ENCODE measurements at regions not wholly inside any gene's neighbourhood (a gene's known extent, or its start where the extent isn't known, plus 50 kb on each side); places are given as distances from the start of the nearest gene placed in this dataset.
"Not testable (repeated sequence)": the region's sequence is repeated elsewhere in the genome, so short reads cannot be mapped to it uniquely, and the experiment has no call there.

DNA sequence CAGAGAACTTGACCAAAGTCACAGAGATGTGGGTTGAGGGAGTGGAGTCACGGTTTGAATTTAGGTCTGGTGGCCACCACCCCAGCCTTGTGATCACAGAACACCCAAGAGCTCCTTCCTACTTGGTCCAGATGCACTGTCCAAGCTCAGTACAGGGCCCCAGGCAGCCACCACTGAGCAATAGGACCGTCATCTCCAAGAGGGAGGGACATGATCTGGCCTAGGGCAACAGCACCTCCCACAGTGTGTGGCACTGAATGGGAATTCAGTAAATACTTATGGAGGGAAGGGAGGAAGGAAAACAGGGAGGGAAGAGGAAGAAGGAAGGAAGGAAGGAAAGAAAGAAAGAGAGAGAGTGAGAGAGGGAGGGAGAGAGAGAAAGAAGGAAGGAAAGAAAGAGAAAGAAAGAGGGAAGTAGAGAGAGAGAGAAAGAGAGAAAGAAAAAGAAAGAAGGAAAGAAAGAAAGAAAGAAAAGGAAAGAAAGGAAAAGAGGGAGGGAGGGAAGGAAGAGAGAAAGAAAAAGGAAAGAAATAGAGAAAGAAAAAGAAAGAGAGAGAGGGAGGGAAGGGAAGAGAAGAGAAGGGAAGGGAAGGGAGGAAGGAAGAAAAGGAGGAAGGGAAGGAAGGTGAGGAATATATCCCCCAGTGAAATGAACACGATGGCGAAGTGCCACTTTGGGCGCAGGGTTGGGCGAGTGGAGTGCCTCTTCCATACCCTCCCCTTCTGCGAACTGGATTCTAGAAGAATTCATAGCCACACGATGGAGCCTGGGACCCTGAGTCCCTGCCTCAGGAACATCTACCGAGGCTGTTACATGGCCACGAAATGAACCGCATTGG, 243.7 kb downstream of the TFAP2C start:
- DNase-seq (ENCODE audit: low read depth) = no peak

DNA sequence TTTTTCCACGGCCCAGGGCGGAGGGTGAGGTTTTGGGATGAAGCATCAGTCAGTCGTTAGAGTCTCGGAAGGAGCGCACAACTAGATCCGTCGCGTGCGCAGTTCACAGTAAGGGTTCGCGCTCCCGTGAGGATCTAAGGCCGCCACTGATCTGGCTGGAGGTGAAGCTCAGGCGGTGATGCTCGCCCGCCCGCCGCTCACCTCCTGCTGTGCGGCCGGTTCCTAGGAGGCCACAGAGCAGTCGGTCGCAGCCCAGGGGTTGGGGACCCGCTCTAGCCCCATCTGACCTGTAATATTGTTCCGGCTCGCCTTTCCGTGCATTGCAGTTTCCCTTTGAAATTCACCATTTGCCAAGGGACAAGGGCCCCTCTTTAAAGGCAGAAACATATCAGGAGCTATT, 244.7 kb downstream of the TFAP2C start:
- DNase-seq (ENCODE audit: low read depth) = no peak

DNA sequence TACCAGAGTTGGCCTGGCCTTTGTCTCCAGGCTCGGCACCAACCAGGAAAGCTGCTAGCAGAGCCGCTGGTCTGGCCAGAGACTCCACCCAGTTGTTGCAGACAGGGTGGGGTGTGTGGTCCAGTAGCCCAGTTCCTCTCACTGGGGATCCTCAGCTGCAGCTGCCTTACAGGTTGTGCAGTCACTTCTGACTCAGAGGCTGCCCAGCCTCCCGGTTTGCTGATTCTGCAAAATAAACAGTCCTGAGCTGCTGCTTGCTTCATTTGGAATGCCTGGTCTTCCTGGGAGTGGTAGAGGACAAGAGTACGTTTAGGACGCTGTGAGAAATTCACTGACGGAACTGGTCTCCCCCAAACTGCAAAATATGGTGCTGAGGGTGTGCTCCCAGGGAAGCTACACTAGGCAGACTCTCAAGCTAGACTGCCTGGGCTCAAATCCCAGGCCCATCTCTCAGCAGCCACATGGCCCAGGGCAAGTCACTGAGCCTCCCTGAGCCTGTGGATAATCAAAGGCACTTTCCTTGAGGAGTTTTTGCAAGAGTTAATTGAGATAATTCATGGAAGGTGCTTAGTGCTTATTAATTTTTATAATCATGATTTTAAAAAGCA, 246.1 kb downstream of the TFAP2C start:
- peak; percentile 74 for DNase-seq (ENCODE audit: low read depth)

DNA sequence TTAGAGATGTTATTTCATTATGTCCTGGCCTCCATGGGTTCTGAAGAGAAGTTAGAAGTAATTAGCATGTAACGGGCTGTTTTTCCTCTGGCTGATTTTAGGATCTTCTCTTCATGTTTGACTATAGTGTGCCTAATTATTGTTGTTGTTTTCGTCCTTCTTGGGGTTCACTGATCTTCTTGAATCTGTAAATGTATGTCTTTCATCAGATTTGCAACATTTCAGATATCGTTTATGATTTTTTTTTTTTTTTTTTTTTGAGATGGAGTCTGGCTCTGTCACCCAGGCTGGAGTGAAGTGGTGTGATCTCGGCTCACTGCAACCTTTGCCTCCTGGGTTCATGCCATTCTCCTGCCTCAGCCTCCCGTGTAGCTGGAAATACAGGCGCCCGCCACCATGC, 246.7 kb downstream of the TFAP2C start:
- DNase-seq (ENCODE audit: low read depth) = no peak

DNA sequence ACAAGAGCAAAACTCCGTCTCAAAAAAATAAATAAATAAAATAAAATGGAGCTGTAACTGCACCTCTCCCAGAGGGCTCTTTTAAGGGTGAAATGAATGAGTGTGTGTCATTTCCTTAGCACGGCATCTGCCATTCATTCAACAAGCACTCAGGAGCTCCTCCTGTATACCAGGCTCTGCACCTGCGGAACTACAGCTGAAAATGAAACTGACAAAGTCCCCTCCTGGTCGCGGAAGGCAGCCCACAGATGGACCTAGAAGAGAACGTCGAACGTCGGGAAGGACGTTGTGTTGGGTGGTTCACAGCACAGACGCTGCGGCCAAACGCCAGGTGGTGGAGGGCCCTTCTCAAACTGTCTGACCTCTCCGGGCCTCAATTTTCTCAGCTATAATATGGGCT, 256.4 kb downstream of the TFAP2C start:
- no peak for DNase-seq (ENCODE audit: low read depth)

DNA sequence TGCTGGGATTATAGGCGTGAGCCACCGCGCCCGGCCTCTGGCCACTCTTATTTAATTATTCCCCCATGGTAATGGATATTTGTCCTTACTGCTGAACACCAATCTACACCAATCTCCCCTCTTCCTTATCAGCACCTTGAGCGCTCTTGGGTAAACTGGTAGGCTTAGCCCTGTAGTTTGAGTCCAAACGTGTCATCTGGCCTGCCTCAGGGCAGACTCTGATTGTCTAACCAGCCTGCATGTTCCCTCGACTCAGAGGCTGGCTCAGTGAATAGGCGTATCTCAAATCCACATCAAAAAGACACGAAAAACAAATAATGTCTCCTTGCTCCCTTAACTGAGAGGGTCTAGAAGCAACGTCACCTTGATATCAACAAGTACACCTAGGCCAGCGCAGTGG, 260.9 kb downstream of the TFAP2C start:
- no peak for DNase-seq (ENCODE audit: low read depth)

DNA sequence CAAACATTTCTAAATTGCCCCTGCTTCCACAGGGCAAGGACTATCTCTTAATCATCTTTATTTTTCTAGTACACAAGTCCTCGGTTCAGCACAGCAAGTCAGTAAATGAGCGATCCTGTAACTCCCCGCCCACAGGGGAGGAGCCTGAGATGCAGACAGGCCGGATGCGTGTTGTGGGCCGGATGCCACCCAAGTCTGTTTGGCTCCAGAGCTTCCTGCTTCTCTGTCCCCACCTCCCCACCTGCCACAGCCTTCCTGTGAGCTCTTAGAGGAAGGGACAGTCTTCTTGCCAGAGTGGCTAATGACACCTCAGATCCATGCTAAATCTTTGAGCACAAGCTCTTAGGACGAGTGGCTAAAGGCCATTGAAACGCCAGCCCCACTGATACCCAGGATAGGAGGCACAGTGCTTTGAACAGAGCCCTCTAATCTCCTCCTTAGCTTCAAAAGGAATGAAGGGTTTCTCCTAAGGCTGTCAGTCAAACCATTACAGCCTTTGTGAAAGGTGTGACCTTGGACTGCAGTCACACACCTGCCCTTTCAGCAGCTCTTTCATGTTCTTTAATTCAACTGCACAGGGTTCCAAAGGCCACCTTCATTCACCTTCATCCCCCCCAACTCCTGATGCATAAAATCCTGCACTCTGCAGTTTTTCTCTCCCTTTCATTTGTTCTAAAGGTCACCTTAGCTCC, 264.3 kb downstream of the TFAP2C start:
- DNase-seq (ENCODE audit: low read depth) = no peak

DNA sequence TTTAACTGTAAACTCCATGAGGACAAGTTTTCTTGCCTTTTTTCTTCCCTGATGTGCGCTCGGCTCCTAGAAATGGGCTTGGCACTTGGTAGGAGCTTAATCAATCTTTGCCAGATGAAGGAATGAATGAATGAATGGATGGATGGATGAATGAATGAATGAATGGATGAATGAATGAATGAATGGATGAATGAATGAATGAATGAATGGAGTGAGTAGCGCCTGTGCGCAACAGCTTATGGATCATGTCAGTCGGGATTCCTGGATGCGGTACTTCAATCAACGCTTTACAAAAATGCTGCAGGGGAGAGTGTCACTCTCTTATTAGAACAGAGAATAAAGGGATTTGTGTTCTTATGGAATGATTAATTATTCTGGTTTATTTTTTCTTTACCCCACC, 267.3 kb downstream of the TFAP2C start:
- DNase-seq (ENCODE audit: low read depth) = no peak

DNA sequence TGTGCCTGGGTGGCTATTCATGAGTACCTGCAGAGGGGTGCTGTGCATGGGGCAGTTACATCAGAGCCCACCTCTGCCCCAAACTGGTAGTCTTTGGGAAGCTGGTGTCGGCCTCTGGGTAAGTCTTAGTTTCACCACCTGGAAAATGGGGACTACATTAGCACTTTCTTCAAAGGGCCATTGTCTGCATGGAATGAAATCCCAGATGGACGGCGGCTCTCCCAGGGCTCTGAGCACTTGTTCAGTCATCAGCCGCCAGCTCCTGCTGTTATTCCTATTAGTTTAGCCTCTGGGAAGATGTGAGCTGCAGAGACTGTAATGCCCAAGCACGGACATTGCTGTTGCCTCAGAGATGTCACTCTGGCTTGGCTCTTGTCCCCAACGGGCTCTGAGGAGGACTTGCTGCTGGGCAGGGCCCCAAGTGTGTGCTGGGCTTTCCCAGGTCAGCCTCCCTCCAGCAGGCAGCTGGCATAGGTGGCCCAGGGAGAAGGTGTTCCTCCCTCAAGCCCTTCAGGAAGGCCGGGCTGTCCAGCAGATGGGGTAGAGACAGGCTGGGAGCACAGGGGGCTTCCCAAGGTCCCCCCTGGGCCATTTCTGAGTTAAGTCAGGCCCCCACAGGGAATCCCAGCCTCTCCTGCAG, 268.3 kb downstream of the TFAP2C start:
- no peak for DNase-seq (ENCODE audit: low read depth)

DNA sequence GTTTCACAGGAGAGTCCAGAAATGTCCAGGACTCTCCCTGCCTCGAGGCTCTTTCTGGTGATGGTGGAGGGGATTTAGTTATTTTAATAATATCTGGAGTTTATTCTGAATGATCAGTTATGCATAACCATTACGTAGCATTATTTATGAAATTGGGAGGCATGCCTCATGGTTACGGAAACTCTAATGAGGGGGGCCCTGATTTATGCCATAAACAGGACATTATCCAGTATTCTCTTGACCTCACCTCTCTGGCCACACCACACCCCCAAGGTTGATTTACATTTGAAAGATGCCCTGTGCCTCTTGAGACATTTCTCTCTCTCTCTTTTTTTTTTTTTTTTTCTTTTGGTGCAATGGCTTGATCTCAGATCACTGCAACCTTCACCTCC, 268.8 kb downstream of the TFAP2C start:
- DNase-seq (ENCODE audit: low read depth) = no peak

DNA sequence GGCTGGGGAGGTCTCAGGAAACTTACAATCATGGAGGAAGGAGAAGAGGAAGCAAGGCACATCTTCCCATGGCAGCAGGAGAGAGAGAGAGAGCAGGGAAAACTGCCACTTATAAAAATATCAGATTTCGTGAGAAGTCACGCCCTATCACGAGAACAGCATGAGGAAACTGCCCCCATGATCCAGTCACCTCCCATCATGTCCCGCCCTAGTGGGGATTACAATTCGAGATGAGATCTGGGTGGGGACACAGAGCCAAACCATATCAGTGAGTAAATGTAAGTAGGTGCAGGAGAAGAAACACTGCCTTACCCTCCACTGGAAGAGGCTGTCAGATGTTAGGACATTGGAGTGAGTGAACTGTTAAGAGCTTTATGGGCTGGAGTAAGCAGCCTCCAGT, 270.4 kb downstream of the TFAP2C start:
- no peak for DNase-seq (ENCODE audit: low read depth)

DNA sequence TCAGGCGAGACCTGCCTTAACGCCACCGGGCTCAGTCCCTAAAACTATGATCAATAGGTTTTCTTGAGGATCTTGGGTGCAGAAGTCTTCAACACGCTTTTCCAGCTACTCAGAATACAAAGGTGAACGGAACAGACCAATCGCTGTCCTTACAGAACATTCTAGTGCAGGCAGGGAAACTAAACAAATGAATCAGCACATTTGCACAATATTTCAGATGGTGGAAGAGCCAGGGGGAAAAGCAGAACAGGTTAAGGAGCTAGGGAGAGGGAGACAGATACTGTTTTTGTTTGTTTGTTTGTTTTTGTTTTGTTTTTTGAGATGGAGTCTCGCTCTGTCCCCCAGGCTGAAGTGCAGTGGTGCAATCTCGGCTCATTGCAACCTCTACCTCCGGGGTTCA, 271.1 kb downstream of the TFAP2C start:
- no peak for DNase-seq (ENCODE audit: low read depth)

DNA sequence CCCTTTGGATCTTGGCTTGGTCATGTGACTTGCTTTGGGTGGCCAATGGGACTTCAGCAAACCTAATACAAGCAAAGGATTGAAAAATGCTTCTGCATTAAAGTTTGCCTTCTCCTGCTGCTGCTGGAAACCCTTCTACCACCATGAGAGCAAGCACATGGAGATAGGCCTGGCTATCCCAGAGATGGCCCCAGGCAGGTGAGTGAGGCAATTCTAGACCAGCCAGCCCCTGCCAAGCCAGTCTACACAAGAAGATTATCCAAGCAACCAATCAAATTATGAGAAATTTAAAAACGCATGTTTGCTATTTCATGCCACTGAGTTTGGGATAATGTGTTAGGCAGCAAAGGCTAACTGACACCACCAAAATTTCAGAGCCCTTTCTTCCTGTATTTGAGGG, 274.3 kb downstream of the TFAP2C start:
- no peak for DNase-seq (ENCODE audit: low read depth)

DNA sequence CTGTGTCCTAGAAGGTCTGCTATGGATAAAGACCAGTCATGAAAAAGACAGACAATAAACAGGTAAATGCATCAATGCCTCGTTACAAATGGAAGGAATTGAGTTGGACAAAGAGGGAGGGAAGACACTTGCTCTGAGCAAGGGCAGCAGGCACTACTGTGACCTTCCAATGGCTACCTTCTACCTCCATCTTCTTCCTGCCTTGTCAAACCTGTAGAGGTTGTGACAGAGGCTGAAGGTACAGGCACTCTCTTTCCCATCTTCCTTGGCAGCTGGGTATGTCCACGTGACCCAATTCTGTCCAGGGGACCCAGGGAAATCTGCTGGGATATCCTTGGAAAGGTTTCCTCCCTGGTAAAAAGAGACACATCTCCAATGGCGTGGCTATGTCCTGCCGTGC, 274.8 kb downstream of the TFAP2C start:
- no peak for DNase-seq (ENCODE audit: low read depth)

DNA sequence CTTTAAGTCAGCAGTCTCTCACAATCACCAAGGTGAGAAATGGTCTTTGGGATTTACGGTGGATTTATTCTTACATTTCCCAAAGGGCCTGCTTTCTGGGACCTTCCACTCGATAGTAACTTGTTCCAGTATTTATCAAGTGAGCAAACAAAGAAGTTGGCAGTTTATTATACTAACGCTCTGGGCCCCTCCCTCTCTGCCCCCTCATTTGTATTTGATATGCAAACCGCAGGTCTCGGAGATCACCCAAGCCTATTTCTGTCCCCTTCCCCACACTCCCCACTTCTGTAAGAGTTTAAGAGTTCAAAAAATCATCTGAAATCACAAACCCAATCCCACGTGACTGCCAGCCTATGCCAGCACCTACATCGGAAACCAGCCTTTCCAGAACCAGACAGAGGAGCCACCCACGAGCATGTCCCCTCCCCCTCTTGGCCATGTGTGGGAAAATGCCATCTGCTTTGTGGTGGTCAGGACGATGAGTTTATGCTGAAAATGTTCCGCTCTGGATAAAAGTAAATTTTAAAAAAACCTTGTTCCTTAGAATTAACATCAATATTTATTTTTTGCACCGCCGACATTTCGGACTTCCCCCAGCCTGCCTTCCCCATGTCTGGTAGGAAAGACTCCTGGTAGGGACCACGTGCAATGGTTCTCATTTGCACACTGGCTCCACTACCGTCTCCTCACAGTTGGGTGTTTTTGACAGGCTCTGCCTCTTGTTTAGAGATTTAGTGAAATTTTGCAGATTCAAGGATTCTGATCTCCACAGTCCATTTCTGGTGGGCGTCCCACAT, 281.0 kb downstream of the TFAP2C start:
- DNase-seq (ENCODE audit: low read depth) = no peak

DNA sequence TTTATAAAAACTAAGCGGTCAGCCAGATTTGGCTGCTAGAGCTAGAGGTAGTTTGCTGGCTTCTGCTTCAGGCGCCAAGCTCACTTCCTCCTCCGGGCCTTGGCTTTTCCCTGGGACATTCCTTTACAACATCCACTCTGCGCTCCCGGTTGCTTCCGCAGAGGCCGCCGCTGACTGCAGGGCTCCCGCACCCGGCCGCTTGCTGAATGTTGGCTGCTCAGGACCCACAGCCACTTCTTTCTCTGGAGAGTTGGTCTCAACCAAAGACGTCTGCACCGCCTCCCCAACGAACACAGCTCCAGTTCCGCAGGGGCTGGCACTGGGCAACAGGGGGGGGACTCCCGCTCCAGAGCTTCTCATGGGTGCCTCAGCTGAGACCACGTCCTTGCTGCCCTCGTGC, 282.8 kb downstream of the TFAP2C start:
- no peak for DNase-seq (ENCODE audit: low read depth)

DNA sequence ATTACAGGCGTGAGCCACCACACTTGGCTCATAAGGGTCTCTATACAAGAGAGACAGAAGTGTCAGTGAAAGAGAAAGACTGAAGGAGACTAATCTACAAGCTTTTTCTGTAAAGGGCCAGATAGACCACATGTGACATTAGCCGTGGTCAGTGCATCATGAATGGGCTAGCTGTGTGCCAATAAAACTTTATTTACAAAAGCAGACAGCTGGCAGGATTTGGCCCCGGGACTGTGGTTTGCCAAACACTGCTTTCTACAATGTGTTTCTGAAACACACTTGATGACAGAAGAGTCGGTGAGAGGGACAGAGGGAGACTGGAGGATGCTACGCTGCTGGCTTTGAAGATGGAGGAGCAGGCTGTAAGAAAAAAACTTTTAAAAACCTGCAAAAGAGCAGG, 285.4 kb downstream of the TFAP2C start:
- DNase-seq (ENCODE audit: low read depth) = no peak

DNA sequence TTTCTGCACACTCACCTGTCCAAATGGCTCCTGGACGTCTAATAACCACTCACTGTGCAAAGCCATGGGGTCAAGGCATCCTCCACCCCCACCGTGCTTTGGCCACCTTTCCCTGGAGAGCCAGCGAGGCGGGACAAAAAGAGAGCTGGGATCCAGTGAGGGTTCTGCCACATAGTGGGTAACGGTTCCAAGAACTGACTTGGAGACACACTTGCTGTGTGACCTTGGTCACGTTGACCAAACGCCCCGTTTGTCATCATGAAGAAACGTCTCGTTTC, 287.2 kb downstream of the TFAP2C start:
- no peak for DNase-seq (ENCODE audit: low read depth)

DNA sequence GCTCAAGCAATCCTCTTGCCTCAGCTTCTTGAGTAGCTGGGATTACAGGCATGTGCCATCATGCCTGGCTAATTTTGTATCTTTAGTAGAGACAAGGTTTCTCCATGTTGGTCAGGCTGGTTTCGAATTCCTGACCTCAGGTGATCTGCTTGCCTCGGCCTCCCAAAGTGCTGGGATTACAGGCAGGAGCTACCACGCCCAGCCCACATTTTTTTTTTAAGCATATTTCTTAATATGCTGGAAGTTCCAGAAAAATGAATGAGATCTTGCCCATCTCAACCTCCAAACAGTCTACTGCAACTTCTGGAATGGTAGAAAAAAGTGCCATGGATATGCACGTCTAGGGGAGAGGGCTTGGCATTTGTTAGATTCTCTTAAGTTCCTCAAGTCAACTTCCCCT, 290.9 kb downstream of the TFAP2C start:
- DNase-seq (ENCODE audit: low read depth) = not testable (repeated sequence)

DNA sequence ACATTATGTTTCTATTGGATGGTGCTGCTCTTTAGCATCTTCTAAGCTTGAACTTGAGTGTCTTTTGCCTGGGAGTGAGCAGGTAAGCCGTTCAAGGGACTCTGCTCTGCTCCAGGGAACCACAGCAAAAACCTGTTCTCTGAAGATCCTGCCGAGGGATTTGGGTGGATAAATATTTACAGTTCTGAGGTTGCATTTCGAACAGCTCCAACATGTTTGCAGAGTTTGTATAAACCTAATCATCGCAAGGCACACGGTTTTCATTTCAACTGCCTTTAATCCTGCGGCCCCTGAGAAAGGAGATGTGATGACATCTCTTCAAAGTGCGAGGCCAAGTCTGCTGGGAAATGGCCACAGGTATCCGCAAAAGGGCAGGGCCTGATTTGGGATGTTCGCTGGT, 293.4 kb downstream of the TFAP2C start:
- no peak for DNase-seq (ENCODE audit: low read depth)

DNA sequence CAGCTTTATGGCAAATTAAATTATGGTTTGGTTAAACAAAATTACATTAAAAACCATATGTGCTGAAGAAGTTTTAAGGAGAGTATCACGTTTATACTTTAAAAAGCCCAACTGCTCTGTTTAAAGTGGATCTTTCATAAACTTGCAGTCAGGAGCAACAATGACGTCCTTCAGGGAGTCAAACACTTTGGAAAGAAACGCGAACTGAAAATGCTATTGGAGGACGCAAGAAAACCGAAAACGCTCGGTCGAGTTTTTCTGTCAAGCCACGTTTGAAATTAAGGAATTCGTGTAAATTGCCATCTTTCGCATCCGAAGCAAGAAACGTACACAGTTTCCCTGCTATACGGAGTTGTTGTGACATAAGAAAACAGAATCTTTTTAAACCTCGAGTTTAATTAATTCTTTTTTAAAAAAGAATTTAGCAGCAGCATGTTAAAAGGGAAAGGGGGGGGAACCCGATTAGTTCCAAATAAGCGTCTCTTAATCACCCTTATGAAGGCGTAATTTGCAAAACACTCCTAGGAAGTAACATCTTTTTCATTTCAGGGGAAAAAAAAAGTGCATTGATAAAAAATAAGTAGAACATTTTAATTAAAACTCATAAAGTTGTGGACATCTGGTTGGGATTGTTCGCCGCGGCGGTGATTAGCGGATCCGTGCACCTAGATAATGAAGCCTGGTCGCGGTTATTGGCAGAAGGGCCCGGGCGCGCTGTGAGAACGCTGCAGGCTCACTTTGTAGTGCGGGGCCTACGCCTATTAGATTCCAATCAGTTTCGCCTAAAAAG, 295.4 kb downstream of the TFAP2C start:
- DNase-seq (ENCODE audit: low read depth) = no peak
